Lower leg skin (tissue), 4 donors: ENCODE measurements at regions not wholly inside any gene's neighbourhood (a gene's known extent, or its start where the extent isn't known, plus 50 kb on each side); places are given as distances from the start of the nearest gene placed in this dataset.

Source experiments
- DNase-seq, 2 donors: peaks; one replicate each; pipeline ENCODE4 v3.0.0-alpha.2; 2019; ENCODE audit warnings: low spot score in 2 of 2
- H3K4me3 ChIP-seq: fragments of 200-600 bp; sonication (generic); 2 replicates; pipeline ENCODE4 v1.5.1; 2017; ENCODE audit warnings: mild to moderate bottlenecking, low read depth; ENCODE audit not compliant: poor library complexity, severe bottlenecking
- CTCF ChIP-seq, 3 donors: fragments of 450-650 bp; IDR thresholded peaks; one replicate each; pipeline ENCODE4 v1.5.1; 2016; ENCODE audit warnings: antibody characterized with exemption in 3 of 3, mild to moderate bottlenecking in 3 of 3, moderate library complexity in 2 of 3
- POLR2A ChIP-seq, 2 donors: fragments of 450-650 bp; IDR thresholded peaks; one replicate each; pipeline ENCODE4 v1.6.1; 2016 to 2017; ENCODE audit warnings: antibody characterized with exemption in 2 of 2, mild to moderate bottlenecking in 1 of 2, moderate library complexity in 1 of 2
- WGBS, 2 donors: methylation state at CpG; one replicate each; pipeline ENCODE4 v1.1.5; 2018; 5-methylcytosine and 5-hydroxymethylcytosine counted together
- intact Hi-C: fragments of 100-400 bp; cut with DNase I; formaldehyde crosslinking; loops from one replicate; pipeline ENCODE4 v1.15.0; 2023; ENCODE audit warnings: low total_unique reads

- no peak for TF ChIP-seq POLR2A (IDR thresholded peaks at IDR 0.05)
- no peak for TF ChIP-seq CTCF (IDR thresholded peaks at IDR 0.05)
- no peak for DNase-seq
- WGBS, 2 donors = 89 to 90% methylated on average over 4 of the region's 4 CpGs
- no peak overlapping the region for H3K4me3 ChIP-seq
- intact Hi-C loops = no loop called here
Observed at GRCh38 chr5:98516701-98517100, 256.8 kb upstream of the RGMB start.

GRCh38 chr5:98517560-98518366, 255.7 kb upstream of the RGMB start:
- DNase-seq = no peak
- intact Hi-C loops = no loop called here
- TF ChIP-seq CTCF (IDR thresholded peaks at IDR 0.05) = no peak
- TF ChIP-seq POLR2A (IDR thresholded peaks at IDR 0.05) = no peak
- no peak overlapping the region for H3K4me3 ChIP-seq
- 55 to 59% methylated on average over 4 of the region's 4 CpGs for WGBS, 2 donors

- H3K4me3 ChIP-seq = no peak overlapping the region
- no peak for TF ChIP-seq CTCF (IDR thresholded peaks at IDR 0.05)
- no peak for TF ChIP-seq POLR2A (IDR thresholded peaks at IDR 0.05)
- intact Hi-C loops = no loop called here
- no peak for DNase-seq
- 25 to 31% methylated on average over 1 of the region's 1 CpG for WGBS, 2 donors
Observed at GRCh38 chr5:98518754-98519153, 254.7 kb upstream of the RGMB start.

GRCh38 chr5:98519571-98519970, 253.9 kb upstream of the RGMB start:
- no peak overlapping the region for H3K4me3 ChIP-seq
- TF ChIP-seq POLR2A (IDR thresholded peaks at IDR 0.05) (no peak), CTCF (IDR thresholded peaks at IDR 0.05) (no peak)
- 74% methylated on average over 4 of the region's 4 CpGs for WGBS, 2 donors
- intact Hi-C loops = no loop called here
- no peak for DNase-seq

GRCh38 chr5:98521821-98522220, 251.6 kb upstream of the RGMB start:
- H3K4me3 ChIP-seq = no peak overlapping the region
- WGBS, 2 donors = 86 to 90% methylated on average over 3 of the region's 3 CpGs
- TF ChIP-seq CTCF (IDR thresholded peaks at IDR 0.05) (no peak), POLR2A (IDR thresholded peaks at IDR 0.05) (no peak)
- no peak for DNase-seq
- intact Hi-C loops = no loop called here

- DNase-seq = no peak
Observed at GRCh38 chr5:98524773-98525172, 248.7 kb upstream of the RGMB start.

More at GRCh38 chr5:98524773-98525172, 248.7 kb upstream of the RGMB start:
- intact Hi-C loops = no loop called here
- no peak overlapping the region for H3K4me3 ChIP-seq
- TF ChIP-seq CTCF (IDR thresholded peaks at IDR 0.05) (no peak), POLR2A (IDR thresholded peaks at IDR 0.05) (no peak)
